ENCODE measurements at regions not wholly inside any gene's neighbourhood (a gene's known extent, or its start where the extent isn't known, plus 50 kb on each side); places are given as distances from the start of the nearest gene placed in this dataset.
A peak's percentile ranks its signal among the peaks of the same experiment; 100 is the strongest.

DNA sequence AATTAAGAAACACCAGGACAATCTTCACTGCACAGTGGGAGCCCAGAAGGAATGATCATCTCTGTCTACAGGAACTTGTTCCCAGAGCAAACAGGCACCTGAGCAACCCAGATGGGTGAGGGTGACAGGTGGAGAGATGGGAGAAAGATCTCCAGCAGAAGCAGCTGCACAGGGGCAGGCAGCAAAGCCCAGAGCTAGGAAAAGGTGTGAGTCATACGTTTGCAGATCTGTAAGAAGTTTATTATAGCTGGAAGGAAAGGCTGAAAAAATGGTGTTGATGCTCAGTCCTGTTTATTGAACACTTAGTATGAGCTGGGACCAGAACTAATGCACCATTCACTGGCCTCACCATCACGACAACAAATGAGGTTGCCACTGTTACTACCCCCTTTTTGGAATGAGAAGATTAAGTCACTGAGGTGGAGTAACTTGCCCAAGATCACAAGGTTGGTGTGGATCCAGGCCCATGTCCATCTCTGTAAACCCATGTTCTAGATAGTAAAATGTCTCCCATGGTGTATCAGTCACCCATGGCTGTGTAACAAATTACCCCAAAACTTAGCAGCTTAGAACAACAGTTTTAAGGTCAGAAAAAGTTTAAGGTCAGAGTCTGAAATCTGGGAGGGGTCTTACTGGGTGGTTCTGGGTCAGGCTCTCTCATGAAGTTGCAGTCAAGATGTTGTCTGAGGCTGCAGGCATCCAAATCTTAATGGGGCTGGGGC, 506.9 kb downstream of the RPS24 start:
- Histone ChIP-seq H3K9me3 (ENCODE audit: control insufficient read depth in 1 of 2, low read length in 2 of 2) (no peaks in the 10 kb centered on the region), H3K4me3 (ENCODE audit: low read depth in 1 of 2, low read length in 2 of 2) (no peak overlapping the region), H3K4me1 (ENCODE audit: control insufficient read depth in 1 of 2, insufficient read depth in 2 of 2, low read length in 2 of 2) (peaks cover 8 to 21% of the 10 kb centered on the region in 2 donors), H3K27ac (ENCODE audit: low read length) (no peak overlapping the region), H3K36me3 (ENCODE audit: control insufficient read depth in 1 of 2, insufficient read depth in 2 of 2, low read length in 2 of 2) (no peaks in the 10 kb centered on the region), H3K27me3 (ENCODE audit: low read depth, low read length) (no peaks in the 10 kb centered on the region)

DNA sequence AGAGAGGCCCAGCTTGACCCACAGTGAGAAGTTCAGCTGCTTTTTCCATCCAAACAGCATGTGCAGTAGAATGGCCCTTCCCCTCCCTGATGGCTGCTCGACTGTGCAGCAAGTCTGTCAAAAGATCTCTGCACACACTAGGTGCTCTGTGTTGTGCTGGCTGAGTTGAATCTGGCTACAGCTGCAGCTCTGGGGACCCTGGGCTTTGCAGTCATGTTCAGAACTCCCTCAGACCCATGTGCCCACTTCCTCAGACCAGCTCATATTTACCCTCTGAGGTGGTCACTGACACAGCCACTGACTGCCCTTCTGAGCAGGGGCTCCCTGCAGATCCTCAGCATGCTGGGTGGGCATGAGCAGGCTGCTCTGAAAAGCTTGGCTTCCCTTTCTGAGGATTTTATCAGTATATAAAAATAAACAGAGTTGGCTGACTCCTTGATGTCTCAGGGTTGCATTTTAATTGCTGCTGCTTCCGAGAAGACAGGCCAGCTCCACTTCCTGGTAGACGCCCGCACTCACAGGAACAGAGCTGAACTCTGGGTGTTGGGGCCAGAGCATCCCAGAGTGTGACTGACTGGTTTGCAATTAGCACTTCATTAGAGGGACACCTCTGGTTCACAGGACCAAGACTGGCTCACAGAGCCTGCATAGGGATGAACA, 507.9 kb downstream of the RPS24 start:
- peak overlapping the region; percentile 64 for H3K27ac ChIP-seq (ENCODE audit: low read length)
- no peak overlapping the region for H3K4me3 ChIP-seq (ENCODE audit: low read depth in 1 of 2, low read length in 2 of 2)
- no peaks in the 10 kb centered on the region for H3K9me3 ChIP-seq (ENCODE audit: control insufficient read depth in 1 of 2, low read length in 2 of 2)
- no peaks in the 10 kb centered on the region for H3K36me3 ChIP-seq (ENCODE audit: control insufficient read depth in 1 of 2, insufficient read depth in 2 of 2, low read length in 2 of 2)
- no peaks in the 10 kb centered on the region for H3K27me3 ChIP-seq (ENCODE audit: low read depth, low read length)
- H3K4me1 ChIP-seq (ENCODE audit: control insufficient read depth in 1 of 2, insufficient read depth in 2 of 2, low read length in 2 of 2): peaks cover 8 to 21% of the 10 kb centered on the region in 2 donors

DNA sequence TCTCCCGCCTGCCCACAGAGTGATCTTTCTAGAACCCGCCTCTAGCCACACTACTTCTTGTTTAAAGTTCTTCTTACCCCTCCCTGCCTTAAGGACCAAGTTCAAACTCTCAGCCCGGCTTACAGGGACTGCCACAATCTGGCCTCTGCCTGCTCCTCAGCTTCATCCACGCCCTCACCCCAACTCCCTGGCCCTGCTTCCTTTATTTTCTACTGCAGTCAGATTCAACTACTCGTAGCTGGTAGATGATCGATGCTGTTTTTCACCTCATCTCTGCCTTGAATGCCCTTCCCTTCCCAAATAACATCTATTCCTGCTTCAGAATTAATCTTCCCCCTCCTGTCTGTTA, 508.5 kb downstream of the RPS24 start:
- Histone ChIP-seq H3K27ac (ENCODE audit: low read length) (peak overlapping the region; percentile 64), H3K9me3 (ENCODE audit: control insufficient read depth in 1 of 2, low read length in 2 of 2) (no peaks in the 10 kb centered on the region), H3K36me3 (ENCODE audit: control insufficient read depth in 1 of 2, insufficient read depth in 2 of 2, low read length in 2 of 2) (no peaks in the 10 kb centered on the region), H3K4me1 (ENCODE audit: control insufficient read depth in 1 of 2, insufficient read depth in 2 of 2, low read length in 2 of 2) (peaks cover 8 to 21% of the 10 kb centered on the region in 2 donors), H3K27me3 (ENCODE audit: low read depth, low read length) (no peaks in the 10 kb centered on the region), H3K4me3 (ENCODE audit: low read depth in 1 of 2, low read length in 2 of 2) (no peak overlapping the region)

DNA sequence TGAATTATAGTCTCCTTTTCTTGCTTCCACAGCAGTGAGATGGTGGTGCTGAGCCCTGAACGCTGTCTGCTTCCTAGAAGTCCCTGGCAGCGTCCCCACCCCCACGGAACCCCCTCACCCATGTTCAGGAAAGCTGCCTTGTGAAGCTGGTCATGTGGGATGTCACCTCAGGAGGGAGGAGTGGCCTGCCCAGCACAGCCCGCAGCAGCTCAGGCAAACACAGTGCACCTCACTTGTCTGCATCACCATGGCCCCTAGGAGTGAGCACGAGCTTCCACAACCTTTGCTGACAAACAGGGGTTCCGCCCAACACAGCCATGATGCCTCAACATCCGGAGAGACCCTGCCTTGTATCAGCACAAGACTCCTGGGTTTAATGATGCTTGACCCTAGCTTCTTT, 508.9 kb downstream of the RPS24 start:
- no peaks in the 10 kb centered on the region for H3K27me3 ChIP-seq (ENCODE audit: low read depth, low read length)
- no peak overlapping the region for H3K4me3 ChIP-seq (ENCODE audit: low read depth in 1 of 2, low read length in 2 of 2)
- H3K36me3 ChIP-seq (ENCODE audit: control insufficient read depth in 1 of 2, insufficient read depth in 2 of 2, low read length in 2 of 2): no peaks in the 10 kb centered on the region
- peak overlapping the region; percentile 64 for H3K27ac ChIP-seq (ENCODE audit: low read length)
- no peaks in the 10 kb centered on the region for H3K9me3 ChIP-seq (ENCODE audit: control insufficient read depth in 1 of 2, low read length in 2 of 2)
- H3K4me1 ChIP-seq (ENCODE audit: control insufficient read depth in 1 of 2, insufficient read depth in 2 of 2, low read length in 2 of 2): peaks cover 8 to 21% of the 10 kb centered on the region in 2 donors

DNA sequence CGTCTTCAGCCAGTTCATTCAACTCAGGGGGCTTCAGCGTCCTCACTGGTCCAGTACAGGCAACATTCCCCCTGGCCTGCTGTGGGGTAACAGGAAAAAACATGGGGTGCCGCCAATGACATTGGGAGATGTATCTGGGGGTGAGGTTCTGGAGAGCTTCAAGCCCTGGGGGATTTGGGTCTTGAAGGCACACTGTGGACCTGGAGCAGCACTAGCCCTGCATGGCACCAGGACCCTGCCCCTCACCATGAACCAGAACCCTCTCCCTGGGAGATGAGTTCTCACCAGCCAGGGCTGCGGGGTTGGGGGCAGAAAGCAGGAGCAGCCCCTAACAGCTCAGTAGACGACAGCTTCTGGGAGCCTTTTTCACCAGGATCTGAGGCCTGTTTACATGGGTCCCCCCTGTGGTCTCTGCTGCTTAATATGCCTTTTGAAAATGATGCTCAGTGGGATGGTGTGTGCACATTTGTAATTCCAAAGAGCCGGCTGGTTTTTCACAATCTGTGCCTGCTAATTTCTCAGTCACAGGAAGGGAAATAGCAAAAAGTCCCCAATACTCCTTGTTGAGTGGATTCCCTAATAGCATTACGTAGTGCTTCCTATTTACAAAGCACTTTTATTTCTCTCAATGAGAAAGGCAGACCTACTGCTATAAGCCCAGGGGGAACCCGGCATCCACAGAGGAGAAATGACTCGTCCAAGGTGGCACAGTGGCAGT, 509.5 kb downstream of the RPS24 start:
- no peaks in the 10 kb centered on the region for H3K9me3 ChIP-seq (ENCODE audit: control insufficient read depth in 1 of 2, low read length in 2 of 2)
- no peak overlapping the region for H3K4me3 ChIP-seq (ENCODE audit: low read depth in 1 of 2, low read length in 2 of 2)
- H3K36me3 ChIP-seq (ENCODE audit: control insufficient read depth in 1 of 2, insufficient read depth in 2 of 2, low read length in 2 of 2): no peaks in the 10 kb centered on the region
- H3K27ac ChIP-seq (ENCODE audit: low read length): peak overlapping the region; percentile 64
- H3K27me3 ChIP-seq (ENCODE audit: low read depth, low read length): no peaks in the 10 kb centered on the region
- peaks cover 8 to 21% of the 10 kb centered on the region in 2 donors for H3K4me1 ChIP-seq (ENCODE audit: control insufficient read depth in 1 of 2, insufficient read depth in 2 of 2, low read length in 2 of 2)

DNA sequence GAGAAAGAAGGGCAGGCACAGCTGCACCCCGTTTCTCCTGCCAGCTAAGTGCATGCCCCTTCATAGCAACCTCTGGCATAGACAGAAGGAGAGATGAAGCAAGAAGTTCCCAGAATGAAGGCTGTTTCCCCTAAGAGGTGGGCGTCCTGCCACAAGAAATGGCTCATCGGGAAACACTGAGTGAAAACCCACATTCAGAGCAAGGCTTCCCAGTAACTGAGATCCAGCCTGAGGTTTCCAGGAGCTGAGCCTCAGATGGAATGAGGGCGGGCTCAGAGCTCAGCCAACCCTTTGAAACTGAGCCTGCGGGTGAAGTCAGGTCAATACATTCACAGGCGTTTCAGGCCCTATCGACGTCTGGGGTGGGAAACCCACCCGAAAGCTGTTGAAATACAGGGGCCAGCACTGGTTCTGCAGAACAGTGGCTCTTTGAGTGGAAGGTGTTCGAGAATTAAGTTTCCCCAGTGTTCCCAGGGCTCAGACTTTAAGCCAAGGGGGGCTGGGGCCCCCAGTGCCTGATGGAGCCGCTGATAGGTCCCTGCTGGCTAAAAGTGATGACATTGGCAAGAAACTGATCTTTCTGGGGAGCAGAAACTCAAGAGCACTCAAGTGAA, 510.2 kb downstream of the RPS24 start:
- Histone ChIP-seq H3K9me3 (ENCODE audit: control insufficient read depth in 1 of 2, low read length in 2 of 2) (no peaks in the 10 kb centered on the region), H3K4me3 (ENCODE audit: low read depth in 1 of 2, low read length in 2 of 2) (no peak overlapping the region), H3K27ac (ENCODE audit: low read length) (peak overlapping the region; percentile 64), H3K4me1 (ENCODE audit: control insufficient read depth in 1 of 2, insufficient read depth in 2 of 2, low read length in 2 of 2) (peaks cover 8 to 21% of the 10 kb centered on the region in 2 donors), H3K27me3 (ENCODE audit: low read depth, low read length) (no peaks in the 10 kb centered on the region), H3K36me3 (ENCODE audit: control insufficient read depth in 1 of 2, insufficient read depth in 2 of 2, low read length in 2 of 2) (no peaks in the 10 kb centered on the region)

DNA sequence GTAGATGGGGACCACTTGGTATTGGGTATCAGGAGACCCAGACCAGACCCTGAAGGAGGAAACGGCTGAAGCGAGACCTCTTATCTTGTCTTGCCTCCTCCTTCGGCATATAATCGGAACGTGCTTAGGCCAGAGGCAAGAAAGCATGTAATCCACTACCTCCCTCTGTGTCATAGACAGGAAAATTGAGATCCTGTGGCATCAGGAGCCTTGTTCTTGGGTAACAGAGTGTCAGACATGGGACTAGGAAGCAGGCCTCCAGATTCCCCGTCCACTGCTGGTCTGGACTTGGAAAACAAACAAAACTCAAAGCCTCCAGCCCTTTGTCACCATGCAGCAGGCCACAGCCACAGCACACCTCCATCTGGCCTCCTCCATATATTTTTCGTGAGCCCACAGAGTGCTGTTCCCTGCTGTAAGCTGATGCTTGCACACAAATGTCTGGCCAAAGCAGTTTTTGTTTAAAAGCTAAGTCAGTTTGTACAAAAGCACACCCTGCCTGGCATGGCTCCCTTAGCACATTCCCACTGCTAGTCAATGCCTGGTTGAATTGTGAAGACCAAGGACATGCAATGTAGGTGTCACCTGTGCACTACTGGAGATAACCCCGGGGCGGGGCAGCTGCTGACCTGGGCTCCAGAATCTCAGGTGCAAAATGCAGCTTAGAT, 510.9 kb downstream of the RPS24 start:
- Histone ChIP-seq H3K36me3 (ENCODE audit: control insufficient read depth in 1 of 2, insufficient read depth in 2 of 2, low read length in 2 of 2) (no peaks in the 10 kb centered on the region), H3K27me3 (ENCODE audit: low read depth, low read length) (no peaks in the 10 kb centered on the region), H3K9me3 (ENCODE audit: control insufficient read depth in 1 of 2, low read length in 2 of 2) (no peaks in the 10 kb centered on the region), H3K4me3 (ENCODE audit: low read depth in 1 of 2, low read length in 2 of 2) (no peak overlapping the region), H3K27ac (ENCODE audit: low read length) (peak overlapping the region; percentile 64), H3K4me1 (ENCODE audit: control insufficient read depth in 1 of 2, insufficient read depth in 2 of 2, low read length in 2 of 2) (peaks cover 8 to 21% of the 10 kb centered on the region in 2 donors)

DNA sequence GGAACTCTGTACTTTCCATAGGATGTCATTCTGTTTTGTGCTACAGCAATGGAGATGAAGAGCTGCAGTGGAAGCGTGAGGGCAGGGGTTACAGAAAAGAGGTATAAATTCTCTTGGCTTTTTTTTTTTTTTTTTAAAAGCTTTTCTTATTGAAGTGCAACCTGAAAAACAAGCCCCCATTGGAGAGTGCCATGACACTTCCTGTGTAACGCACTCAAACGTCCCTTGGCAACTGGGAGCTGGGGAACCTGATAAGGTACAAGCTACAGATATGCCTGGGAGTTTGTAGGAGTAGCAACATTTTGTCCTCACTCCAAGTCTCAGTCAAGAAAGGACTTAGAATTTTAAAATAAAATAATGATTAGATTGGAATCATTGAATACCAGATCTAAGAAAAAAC, 512.1 kb downstream of the RPS24 start:
- no peak overlapping the region for H3K27ac ChIP-seq (ENCODE audit: low read length)
- H3K36me3 ChIP-seq (ENCODE audit: control insufficient read depth in 1 of 2, insufficient read depth in 2 of 2, low read length in 2 of 2): no peaks in the 10 kb centered on the region
- peaks cover 9 to 21% of the 10 kb centered on the region in 2 donors for H3K4me1 ChIP-seq (ENCODE audit: control insufficient read depth in 1 of 2, insufficient read depth in 2 of 2, low read length in 2 of 2)
- H3K4me3 ChIP-seq (ENCODE audit: low read depth in 1 of 2, low read length in 2 of 2): no peak overlapping the region
- no peaks in the 10 kb centered on the region for H3K27me3 ChIP-seq (ENCODE audit: low read depth, low read length)
- H3K9me3 ChIP-seq (ENCODE audit: control insufficient read depth in 1 of 2, low read length in 2 of 2): no peaks in the 10 kb centered on the region

DNA sequence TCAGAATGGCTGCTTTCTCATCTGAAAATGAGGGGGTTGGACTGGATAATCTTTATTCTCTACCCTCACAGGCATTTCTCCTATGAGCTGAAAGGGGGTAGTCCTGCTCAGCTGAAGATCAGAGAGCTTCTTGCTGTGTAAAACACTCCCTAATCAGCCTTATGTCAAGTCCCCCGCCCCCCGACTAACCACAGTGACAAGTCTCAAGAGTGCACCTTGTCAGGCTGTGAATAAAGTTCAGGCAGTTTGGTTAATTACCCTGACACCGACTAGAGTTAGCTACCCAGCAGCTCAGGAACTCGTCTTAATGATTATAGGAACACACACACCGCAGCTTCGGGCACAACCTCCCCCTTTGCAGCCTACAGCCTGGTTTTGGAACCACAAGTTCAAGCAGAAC, 513.7 kb downstream of the RPS24 start:
- Histone ChIP-seq H3K4me1 (ENCODE audit: control insufficient read depth in 1 of 2, insufficient read depth in 2 of 2, low read length in 2 of 2) (peaks cover 17 to 29% of the 10 kb centered on the region in 2 donors), H3K27ac (ENCODE audit: low read length) (no peak overlapping the region), H3K27me3 (ENCODE audit: low read depth, low read length) (no peaks in the 10 kb centered on the region), H3K36me3 (ENCODE audit: control insufficient read depth in 1 of 2, insufficient read depth in 2 of 2, low read length in 2 of 2) (no peaks in the 10 kb centered on the region), H3K4me3 (ENCODE audit: low read depth in 1 of 2, low read length in 2 of 2) (no peak overlapping the region), H3K9me3 (ENCODE audit: control insufficient read depth in 1 of 2, low read length in 2 of 2) (no peaks in the 10 kb centered on the region)

DNA sequence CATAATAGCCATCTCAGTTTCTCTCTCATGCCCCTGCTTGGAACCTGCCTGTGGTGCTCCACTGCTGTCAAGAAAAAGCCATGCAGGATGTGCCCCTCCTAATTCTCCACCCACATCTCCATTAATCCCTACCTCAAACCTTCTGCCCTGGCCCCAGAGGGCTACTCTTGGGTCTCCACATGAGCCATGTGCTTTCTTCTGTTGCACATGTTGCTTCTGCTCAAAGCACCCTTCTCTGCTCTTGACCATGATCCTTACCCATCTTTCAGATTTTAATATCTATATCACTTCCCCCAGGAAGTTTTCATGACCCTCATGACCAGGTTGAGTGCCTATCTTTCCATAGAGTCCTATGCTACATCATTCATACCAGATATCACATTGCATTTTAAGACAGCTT, 514.2 kb downstream of the RPS24 start:
- Histone ChIP-seq H3K27ac (ENCODE audit: low read length) (no peak overlapping the region), H3K27me3 (ENCODE audit: low read depth, low read length) (no peaks in the 10 kb centered on the region), H3K4me1 (ENCODE audit: control insufficient read depth in 1 of 2, insufficient read depth in 2 of 2, low read length in 2 of 2) (peaks cover 23 to 34% of the 10 kb centered on the region in 2 donors), H3K9me3 (ENCODE audit: control insufficient read depth in 1 of 2, low read length in 2 of 2) (no peaks in the 10 kb centered on the region), H3K36me3 (ENCODE audit: control insufficient read depth in 1 of 2, insufficient read depth in 2 of 2, low read length in 2 of 2) (no peaks in the 10 kb centered on the region), H3K4me3 (ENCODE audit: low read depth in 1 of 2, low read length in 2 of 2) (no peak overlapping the region)

DNA sequence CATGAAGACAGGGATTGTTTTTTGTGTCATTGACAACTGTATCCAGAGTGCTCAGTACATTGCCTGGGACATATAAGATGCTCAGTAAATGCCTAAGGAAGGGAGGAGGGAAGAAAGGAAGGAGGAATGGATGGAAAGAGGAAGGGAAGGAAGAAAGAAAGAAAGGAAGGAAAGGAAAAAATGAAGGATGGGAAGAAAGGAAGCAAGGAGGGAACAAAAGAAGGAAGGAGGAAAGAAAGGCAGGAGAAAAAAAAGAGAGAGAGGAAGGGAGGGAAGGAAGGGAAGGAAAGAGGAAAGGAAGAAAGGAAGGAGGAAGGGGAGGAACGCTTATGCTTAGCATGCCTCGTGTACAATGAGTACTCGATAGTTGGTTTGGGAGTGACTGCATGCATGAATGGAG, 514.7 kb downstream of the RPS24 start:
- Histone ChIP-seq H3K4me3 (ENCODE audit: low read depth in 1 of 2, low read length in 2 of 2) (no peak overlapping the region), H3K27me3 (ENCODE audit: low read depth, low read length) (no peaks in the 10 kb centered on the region), H3K9me3 (ENCODE audit: control insufficient read depth in 1 of 2, low read length in 2 of 2) (no peaks in the 10 kb centered on the region), H3K4me1 (ENCODE audit: control insufficient read depth in 1 of 2, insufficient read depth in 2 of 2, low read length in 2 of 2) (peaks cover 26 to 30% of the 10 kb centered on the region in 2 donors), H3K36me3 (ENCODE audit: control insufficient read depth in 1 of 2, insufficient read depth in 2 of 2, low read length in 2 of 2) (no peaks in the 10 kb centered on the region), H3K27ac (ENCODE audit: low read length) (no peak overlapping the region)

Measured in muscle layer of duodenum (tissue), 2 donors.